ENCODE measurements at regions not wholly inside any gene's neighbourhood (a gene's known extent, or its start where the extent isn't known, plus 50 kb on each side); places are given as distances from the start of the nearest gene placed in this dataset.

GRCh38 chr14:51445001-51445390 is 204.9 kb downstream of the TMX1 start:
- TF ChIP-seq CTCF (conservative IDR thresholded peaks at IDR 0.05; ENCODE audit: low read length) (no peak), EZH2phosphoT487 (IDR thresholded peaks at IDR 0.05; ENCODE audit: borderline replicate concordance) (no peak)
